Neural progenitor cell (in vitro differentiated cells): ENCODE measurements at regions not wholly inside any gene's neighbourhood (a gene's known extent, or its start where the extent isn't known, plus 50 kb on each side); places are given as distances from the start of the nearest gene placed in this dataset.
A peak's percentile ranks its signal among the peaks of the same experiment; 100 is the strongest.

Experiments
- DNase-seq: peaks from one replicate; pipeline ENCODE4 v3.0.0-alpha.2; 2016; ENCODE audit warnings: low spot score
- H2AFZ ChIP-seq: fragments of 200-600 bp; sonication (generic); replicated peaks from 2 replicates; pipeline ENCODE4 v1.6.1; 2016; ENCODE audit warnings: antibody characterized with exemption
- H3F3A ChIP-seq: fragments of 200-600 bp; sonication (generic); 2 replicates; pipeline ENCODE4 v1.6.1; 2016; ENCODE audit warnings: antibody characterized with exemption, low read depth
- H3K27ac ChIP-seq: fragments of 200-600 bp; sonication (generic); 2 replicates; pipeline ENCODE4 v1.5.1; 2016; ENCODE audit warnings: mild to moderate bottlenecking
- H3K27me3 ChIP-seq: fragments of 200-600 bp; sonication (generic); 2 replicates; pipeline ENCODE4 v1.6.1; 2016; ENCODE audit warnings: mild to moderate bottlenecking, moderate library complexity
- H3K36me3 ChIP-seq: fragments of 200-600 bp; sonication (generic); 2 replicates; pipeline ENCODE4 v1.5.1; 2016
- H3K4me1 ChIP-seq: fragments of 200-600 bp; sonication (generic); 2 replicates; pipeline ENCODE4 v1.6.1; 2016; ENCODE audit warnings: mixed run types
- H3K4me2 ChIP-seq: fragments of 200-600 bp; sonication (generic); 2 replicates; pipeline ENCODE4 v1.6.1; 2016
- H3K4me3 ChIP-seq: fragments of 200-600 bp; sonication (generic); 2 replicates; pipeline ENCODE4 v1.5.1; 2016
- H3K79me2 ChIP-seq: fragments of 200-600 bp; sonication (generic); 2 replicates; pipeline ENCODE4 v1.6.1; 2016; ENCODE audit warnings: low read depth
- H3K9ac ChIP-seq: fragments of 200-600 bp; sonication (generic); 2 replicates; pipeline ENCODE4 v1.6.1; 2016
- H3K9me3 ChIP-seq: fragments of 200-600 bp; sonication (generic); 2 replicates; pipeline ENCODE4 v1.5.1; 2016; ENCODE audit warnings: low read depth
- H4K20me1 ChIP-seq: fragments of 200-600 bp; sonication (generic); 2 replicates; pipeline ENCODE4 v1.6.1; 2016; ENCODE audit warnings: low read depth
- H3K27ac Mint-ChIP-seq: 3 replicates; pipeline ENCODE4 v1.8.0; 2021; ENCODE audit warnings: mixed read lengths
- H3K27me3 Mint-ChIP-seq: 2 replicates; pipeline ENCODE4 v1.8.0; 2022; ENCODE audit warnings: low read depth, mild to moderate bottlenecking, inconsistent platforms, moderate library complexity, mixed read lengths; ENCODE audit not compliant: insufficient read depth
- H3K36me3 Mint-ChIP-seq: 3 replicates; pipeline ENCODE4 v1.8.0; 2021; ENCODE audit warnings: mixed read lengths
- H3K4me1 Mint-ChIP-seq: 3 replicates; pipeline ENCODE4 v1.8.0; 2021; ENCODE audit warnings: mixed read lengths
- H3K4me3 Mint-ChIP-seq: 3 replicates; pipeline ENCODE4 v1.8.0; 2021; ENCODE audit warnings: mild to moderate bottlenecking, moderate library complexity, mixed read lengths
- H3K9me3 Mint-ChIP-seq: 3 replicates; pipeline ENCODE4 v1.8.0; 2020; ENCODE audit warnings: mixed read lengths
- EZH2 ChIP-seq: fragments of 200-600 bp; sonication (generic); IDR thresholded peaks from 2 replicates; pipeline ENCODE4 v1.6.1; 2017; ENCODE audit warnings: antibody characterized with exemption, mild to moderate bottlenecking, moderate library complexity
- EZH2phosphoT487 ChIP-seq: fragments of 200-600 bp; sonication (generic); IDR thresholded peaks from 2 replicates; pipeline ENCODE4 v1.6.1; 2017; ENCODE audit warnings: antibody characterized with exemption
- TF ChIP-seq, protein P1 (sequence below): fragments of 200-600 bp; sonication (generic); IDR thresholded peaks from 2 replicates; pipeline ENCODE4 v1.5.1; 2017; ENCODE audit warnings: antibody characterized with exemption, mild to moderate bottlenecking

DNA sequence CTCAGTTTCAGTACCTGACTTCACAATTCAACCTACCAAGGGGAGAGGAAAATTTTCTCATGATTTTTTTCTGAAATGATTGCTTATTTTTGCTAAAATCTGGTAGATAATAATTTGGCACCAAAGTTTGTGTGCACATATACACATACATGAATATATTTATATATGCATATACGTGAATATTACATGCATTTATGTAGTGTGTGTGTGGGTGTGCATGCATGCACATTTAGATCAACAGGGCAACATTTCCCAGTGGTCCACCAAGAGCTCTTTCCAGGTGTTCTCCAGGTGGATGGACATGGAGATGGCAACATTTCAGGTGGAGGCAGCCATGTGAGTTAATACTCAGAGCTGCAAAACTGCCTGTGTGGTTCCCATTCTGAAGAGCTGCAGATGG lies 320.9 kb downstream of the SAMD5 start:
- Histone ChIP-seq H3K9ac (no peak overlapping the region), H3K9me3 (no peaks in the 10 kb centered on the region), H3K4me1 (no peaks in the 10 kb centered on the region), H3K4me2 (no peak overlapping the region), H2AFZ (no peak overlapping the region), H3K36me3 (no peaks in the 10 kb centered on the region), H4K20me1 (no peaks in the 10 kb centered on the region), H3K79me2 (no peaks in the 10 kb centered on the region), H3F3A (no peaks in the 10 kb centered on the region), H3K27ac (no peak overlapping the region), H3K27me3 (no peaks in the 10 kb centered on the region), H3K4me3 (no peak overlapping the region)
- Mint-ChIP-seq H3K4me1 (peaks cover 24% of the 10 kb centered on the region), H3K9me3 (no peaks in the 10 kb centered on the region), H3K27me3 (no peaks in the 10 kb centered on the region), H3K27ac (no peak overlapping the region), H3K4me3 (no peak overlapping the region), H3K36me3 (peaks cover 2% of the 10 kb centered on the region)
- TF ChIP-seq EZH2phosphoT487 = no peak
- TF ChIP-seq EZH2 = no peak
- TF ChIP-seq, protein P1, sequence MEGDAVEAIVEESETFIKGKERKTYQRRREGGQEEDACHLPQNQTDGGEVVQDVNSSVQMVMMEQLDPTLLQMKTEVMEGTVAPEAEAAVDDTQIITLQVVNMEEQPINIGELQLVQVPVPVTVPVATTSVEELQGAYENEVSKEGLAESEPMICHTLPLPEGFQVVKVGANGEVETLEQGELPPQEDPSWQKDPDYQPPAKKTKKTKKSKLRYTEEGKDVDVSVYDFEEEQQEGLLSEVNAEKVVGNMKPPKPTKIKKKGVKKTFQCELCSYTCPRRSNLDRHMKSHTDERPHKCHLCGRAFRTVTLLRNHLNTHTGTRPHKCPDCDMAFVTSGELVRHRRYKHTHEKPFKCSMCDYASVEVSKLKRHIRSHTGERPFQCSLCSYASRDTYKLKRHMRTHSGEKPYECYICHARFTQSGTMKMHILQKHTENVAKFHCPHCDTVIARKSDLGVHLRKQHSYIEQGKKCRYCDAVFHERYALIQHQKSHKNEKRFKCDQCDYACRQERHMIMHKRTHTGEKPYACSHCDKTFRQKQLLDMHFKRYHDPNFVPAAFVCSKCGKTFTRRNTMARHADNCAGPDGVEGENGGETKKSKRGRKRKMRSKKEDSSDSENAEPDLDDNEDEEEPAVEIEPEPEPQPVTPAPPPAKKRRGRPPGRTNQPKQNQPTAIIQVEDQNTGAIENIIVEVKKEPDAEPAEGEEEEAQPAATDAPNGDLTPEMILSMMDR = no peak
- no peak for DNase-seq

DNA sequence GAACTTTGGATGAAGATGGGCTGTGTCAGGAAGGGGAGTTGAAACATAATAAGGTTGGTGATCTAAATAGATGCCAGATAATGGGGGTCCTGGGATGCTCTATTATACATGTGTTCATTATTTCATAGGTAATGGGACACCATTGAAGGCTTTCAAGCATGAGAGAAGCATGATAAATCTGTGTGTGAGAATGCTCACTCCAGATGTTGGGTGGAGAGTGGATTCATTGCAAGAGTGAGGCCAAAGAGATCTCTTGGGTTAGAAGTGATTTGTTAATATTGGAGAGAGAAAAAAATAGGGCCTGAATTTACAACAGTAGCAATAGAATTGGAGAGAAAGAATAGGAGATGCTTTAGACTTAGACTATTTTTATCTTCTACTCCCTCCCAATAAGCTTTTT lies 321.3 kb downstream of the SAMD5 start:
- DNase-seq = no peak
- Histone ChIP-seq H3K9ac (no peak overlapping the region), H3K4me2 (no peak overlapping the region), H3K79me2 (no peaks in the 10 kb centered on the region), H3K27ac (no peak overlapping the region), H3K27me3 (no peaks in the 10 kb centered on the region), H3K4me1 (no peaks in the 10 kb centered on the region), H4K20me1 (no peaks in the 10 kb centered on the region), H2AFZ (no peak overlapping the region), H3F3A (no peaks in the 10 kb centered on the region), H3K4me3 (no peak overlapping the region), H3K36me3 (no peaks in the 10 kb centered on the region), H3K9me3 (no peaks in the 10 kb centered on the region)
- TF ChIP-seq, protein P1 = no peak
- TF ChIP-seq EZH2 = no peak
- no peak for TF ChIP-seq EZH2phosphoT487
- H3K4me3 Mint-ChIP-seq = no peak overlapping the region
- peaks cover 21% of the 10 kb centered on the region for H3K4me1 Mint-ChIP-seq
- H3K9me3 Mint-ChIP-seq = no peaks in the 10 kb centered on the region
- H3K27ac Mint-ChIP-seq = no peak overlapping the region
- no peaks in the 10 kb centered on the region for H3K27me3 Mint-ChIP-seq
- H3K36me3 Mint-ChIP-seq = peaks cover 2% of the 10 kb centered on the region

DNA sequence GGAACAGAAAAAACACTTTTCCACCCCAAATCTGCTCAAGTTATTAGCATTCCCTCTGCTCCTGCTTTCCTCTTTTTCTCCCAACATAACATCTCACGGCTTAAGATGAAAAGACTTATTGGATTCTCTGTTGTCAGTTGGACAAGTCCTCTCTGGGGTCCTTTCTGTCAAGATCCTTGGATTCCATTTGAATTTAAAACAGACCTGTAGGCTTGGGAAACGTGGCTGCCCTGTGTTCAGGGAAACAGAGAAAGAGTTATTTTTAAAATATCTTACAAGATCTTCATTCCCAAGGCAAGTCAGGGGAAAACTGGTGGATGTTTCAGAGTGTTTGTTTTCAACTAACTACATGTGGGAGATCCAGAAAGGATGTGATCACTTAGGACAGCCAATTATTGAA lies 322.9 kb downstream of the SAMD5 start:
- Histone ChIP-seq H3K27me3 (no peaks in the 10 kb centered on the region), H3K9ac (no peak overlapping the region), H3K27ac (no peak overlapping the region), H3K36me3 (no peaks in the 10 kb centered on the region), H4K20me1 (no peaks in the 10 kb centered on the region), H3K4me2 (no peak overlapping the region), H3K79me2 (no peaks in the 10 kb centered on the region), H3F3A (no peaks in the 10 kb centered on the region), H3K9me3 (no peaks in the 10 kb centered on the region), H3K4me3 (no peak overlapping the region), H3K4me1 (no peaks in the 10 kb centered on the region), H2AFZ (peak overlapping the region; percentile 89)
- TF ChIP-seq EZH2phosphoT487 (no peak), EZH2 (no peak)
- TF ChIP-seq, protein P1 = no peak
- no peaks in the 10 kb centered on the region for H3K9me3 Mint-ChIP-seq
- peaks cover 21% of the 10 kb centered on the region for H3K4me1 Mint-ChIP-seq
- DNase-seq = no peak
- H3K4me3 Mint-ChIP-seq = no peak overlapping the region
- peaks cover 2% of the 10 kb centered on the region for H3K36me3 Mint-ChIP-seq
- no peaks in the 10 kb centered on the region for H3K27me3 Mint-ChIP-seq
- no peak overlapping the region for H3K27ac Mint-ChIP-seq

- Histone ChIP-seq H3K36me3 (no peaks in the 10 kb centered on the region), H3K4me1 (no peaks in the 10 kb centered on the region), H4K20me1 (no peaks in the 10 kb centered on the region), H3K9me3 (no peaks in the 10 kb centered on the region), H3K9ac (no peak overlapping the region), H3K79me2 (no peaks in the 10 kb centered on the region), H2AFZ (no peak overlapping the region), H3F3A (no peaks in the 10 kb centered on the region), H3K27me3 (no peaks in the 10 kb centered on the region), H3K27ac (no peak overlapping the region), H3K4me2 (no peak overlapping the region), H3K4me3 (no peak overlapping the region)
- no peaks in the 10 kb centered on the region for H3K9me3 Mint-ChIP-seq
- peaks cover 2% of the 10 kb centered on the region for H3K36me3 Mint-ChIP-seq
- H3K4me3 Mint-ChIP-seq = no peak overlapping the region
- no peaks in the 10 kb centered on the region for H3K27me3 Mint-ChIP-seq
- no peak for DNase-seq
- no peak overlapping the region for H3K27ac Mint-ChIP-seq
- peaks cover 21% of the 10 kb centered on the region for H3K4me1 Mint-ChIP-seq
- TF ChIP-seq, protein P1 = no peak
These were observed 325.1 kb downstream of the SAMD5 start for GRCh38 chr6:147833607-147834006.
